H1 (cell line): ENCODE measurements at regions not wholly inside any gene's neighbourhood (a gene's known extent, or its start where the extent isn't known, plus 50 kb on each side); places are given as distances from the start of the nearest gene placed in this dataset.

Source experiments
- CTCF ChIP-seq, 3 experiments: IDR thresholded peaks; 1 replicate in 2 of 3; 2 replicates in 1 of 3; pipeline versions ENCODE4 v1.5.1 to v1.6.1; 2011; ENCODE audit warnings: low read length in 3 of 3, mild to moderate bottlenecking in 3 of 3, inconsistent platforms in 2 of 3, low read depth in 1 of 3, moderate library complexity in 1 of 3; ENCODE audit not compliant: insufficient read depth in 1 of 3; ENCODE audit errors: control extremely low read depth in 1 of 3
- YY1 ChIP-seq: IDR thresholded peaks from 2 replicates; pipeline ENCODE4 v1.6.1; 2011; ENCODE audit warnings: low read depth, mild to moderate bottlenecking, low read length

GRCh38 chrX:8030361-8030760, 103.1 kb upstream of the PNPLA4 start:
- TF ChIP-seq YY1 (no peak), CTCF (IDR thresholded peaks at IDR 0.05; ENCODE audit: control extremely low read depth in 1 of 3, insufficient read depth in 1 of 3, low read depth in 1 of 3, low read length in 3 of 3) (no peak)
